ENCODE measurements at regions not wholly inside any gene's neighbourhood (a gene's known extent, or its start where the extent isn't known, plus 50 kb on each side); places are given as distances from the start of the nearest gene placed in this dataset.

DNA sequence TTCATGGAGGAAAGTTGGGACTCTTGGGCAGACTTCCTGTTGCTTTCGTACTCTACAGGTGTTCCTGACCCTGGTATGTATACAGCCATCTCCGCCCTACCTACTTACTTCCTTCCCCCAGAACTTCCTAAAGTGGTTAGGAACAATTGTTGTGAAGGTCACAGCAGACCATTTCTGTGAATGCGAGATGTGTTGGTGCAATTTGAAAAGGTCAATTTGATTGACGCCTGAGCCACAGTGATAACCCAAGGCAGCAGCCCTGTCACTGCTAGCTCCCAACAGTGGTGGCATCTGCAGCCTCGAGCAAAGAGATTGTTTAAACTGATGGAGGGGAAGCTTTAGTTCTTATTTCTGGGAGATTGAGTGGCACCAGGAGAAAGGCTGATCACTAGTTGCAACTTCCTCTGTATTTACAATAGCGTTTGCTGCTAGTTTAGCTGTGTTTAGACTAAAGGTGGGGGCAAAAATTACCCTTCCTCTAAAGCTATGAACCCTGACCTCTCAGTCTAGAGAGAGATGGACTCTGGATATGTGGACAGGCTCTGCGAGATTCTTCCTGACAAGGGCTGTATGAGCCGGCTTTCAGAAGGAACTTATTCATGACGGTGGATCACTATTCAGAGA lies 78.3 kb upstream of the MAP4K3 start:
- no peak for DNase-seq

DNA sequence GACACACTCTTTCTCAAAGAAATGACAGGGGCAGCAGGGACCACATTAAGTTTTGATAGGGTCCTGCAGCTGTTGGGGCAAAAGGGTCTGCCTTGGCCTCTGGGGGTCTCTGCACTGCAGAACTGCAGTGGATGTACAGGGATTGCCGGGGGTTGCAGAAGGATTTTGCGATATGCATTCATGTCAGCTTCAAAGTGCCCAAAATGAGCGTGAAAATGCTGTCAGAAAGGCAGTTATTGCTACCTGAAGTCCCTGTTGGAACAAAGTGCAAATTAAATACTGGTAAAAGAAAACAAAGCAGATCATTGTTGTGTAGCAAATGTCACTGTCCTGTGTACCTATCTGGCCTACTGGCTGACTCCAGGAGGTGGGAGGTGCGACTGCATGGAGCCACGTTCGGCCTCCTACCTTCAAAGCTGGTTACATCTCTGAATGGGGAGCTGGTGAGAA lies 78.8 kb upstream of the MAP4K3 start:
- DNase-seq, result no peak

DNA sequence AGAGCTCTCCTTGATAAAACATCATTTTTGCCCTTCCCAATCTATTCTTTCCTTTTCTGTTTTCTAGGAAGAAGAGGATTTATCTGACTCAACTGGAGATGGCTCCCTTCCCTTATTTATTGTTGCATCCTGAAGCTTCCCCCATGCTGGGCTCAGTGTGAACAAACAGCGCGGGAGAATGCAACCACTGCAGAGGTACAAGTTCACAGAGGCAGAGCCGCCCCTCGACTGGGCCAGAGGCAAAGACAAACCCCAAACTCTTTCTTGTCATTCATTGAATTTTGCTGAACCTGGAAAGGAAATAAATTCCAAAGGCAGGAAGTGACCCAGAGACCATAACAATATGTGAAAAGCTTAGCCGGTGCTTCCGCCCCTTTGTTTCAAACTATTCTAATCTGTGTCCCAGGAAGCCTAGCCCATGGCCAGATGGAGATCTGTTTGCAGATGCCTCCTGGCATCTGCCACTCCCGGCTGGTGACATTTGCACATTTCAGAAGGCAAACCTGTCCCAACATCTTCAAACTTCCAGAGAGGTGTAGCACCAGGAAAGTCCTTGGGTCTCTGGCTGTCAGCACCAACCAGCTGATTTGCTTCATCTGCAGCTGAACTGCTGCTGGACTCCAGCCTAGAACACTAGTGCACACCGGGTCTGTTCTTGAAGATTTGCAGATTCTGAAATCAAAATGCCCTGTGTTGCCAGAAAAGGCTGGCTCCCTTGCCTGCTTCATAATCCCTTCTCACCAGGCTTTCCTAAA lies 79.4 kb upstream of the MAP4K3 start:
- no peak for DNase-seq

DNA sequence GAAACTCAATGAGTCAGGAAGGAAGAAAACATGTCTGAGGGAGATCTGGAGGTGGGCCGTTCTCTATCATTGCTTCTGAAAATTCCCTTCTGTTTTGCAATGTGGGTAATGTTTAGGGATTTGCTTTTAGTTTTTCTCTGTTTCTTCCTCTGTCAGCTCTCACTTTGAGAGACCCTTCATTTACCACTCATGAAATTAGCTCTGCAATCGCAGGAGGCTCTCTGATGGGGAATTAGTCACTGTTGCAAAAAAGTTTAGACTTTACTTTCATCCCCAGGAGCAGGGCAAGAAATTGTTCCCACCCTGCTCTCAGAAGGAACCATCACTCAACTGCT lies 80.0 kb upstream of the MAP4K3 start:
- no peak for DNase-seq

GRCh38 chr2:39517622-39518021 lies 80.5 kb upstream of the MAP4K3 start:
- no peak for DNase-seq

DNA sequence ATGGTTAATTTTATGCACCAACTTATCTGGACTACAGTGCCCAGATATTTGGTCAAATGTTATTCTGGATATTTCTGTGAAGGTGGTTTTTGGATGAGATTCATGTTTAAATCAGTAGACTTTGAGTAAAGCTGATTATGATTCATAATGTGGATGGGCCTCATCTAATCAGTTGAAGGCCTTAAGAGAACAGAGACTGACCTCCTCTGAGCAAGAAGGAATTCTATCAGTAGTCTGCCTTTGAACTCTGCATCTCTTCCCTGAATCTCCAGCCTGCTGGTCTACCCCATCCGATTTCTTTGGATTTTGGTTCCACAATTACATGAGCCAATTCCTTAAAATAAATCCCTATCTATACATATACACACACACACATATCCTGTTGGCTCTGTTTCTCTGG lies 82.8 kb upstream of the MAP4K3 start:
- no peak for DNase-seq

DNA sequence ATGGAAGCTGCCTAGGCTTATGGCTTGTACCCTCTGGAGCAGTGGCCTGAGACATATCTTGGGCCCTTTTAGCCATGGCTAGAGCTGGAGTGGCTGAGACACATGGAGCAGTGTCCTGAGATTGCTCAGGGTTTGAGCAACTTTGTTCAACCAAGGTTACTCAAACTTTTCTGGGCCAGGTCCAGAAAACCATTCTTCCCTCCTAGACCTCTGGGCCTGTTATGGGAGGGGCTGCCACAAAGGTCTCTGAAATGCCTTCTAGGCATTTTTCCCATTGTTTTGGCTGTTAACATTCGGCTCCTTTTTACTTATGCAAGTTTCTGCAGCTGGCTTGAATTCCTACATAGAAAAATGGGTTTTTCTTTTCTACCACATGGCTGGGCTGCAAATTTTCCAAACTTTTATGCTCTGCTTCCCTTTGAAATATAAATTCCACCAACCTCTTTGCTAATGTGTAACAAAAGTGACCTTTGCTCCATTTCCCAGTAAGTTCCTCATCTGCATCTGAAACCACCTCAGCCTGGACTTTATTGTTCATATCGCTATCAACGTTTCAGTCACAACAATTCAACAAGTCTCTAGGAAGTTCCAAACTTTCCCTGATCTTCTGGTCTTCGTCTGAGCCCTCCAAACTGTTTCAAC lies 84.9 kb upstream of the MAP4K3 start:
- no peak for DNase-seq

GRCh38 chr2:39522518-39522877 lies 85.4 kb upstream of the MAP4K3 start:
- DNase-seq, result no peak

DNA sequence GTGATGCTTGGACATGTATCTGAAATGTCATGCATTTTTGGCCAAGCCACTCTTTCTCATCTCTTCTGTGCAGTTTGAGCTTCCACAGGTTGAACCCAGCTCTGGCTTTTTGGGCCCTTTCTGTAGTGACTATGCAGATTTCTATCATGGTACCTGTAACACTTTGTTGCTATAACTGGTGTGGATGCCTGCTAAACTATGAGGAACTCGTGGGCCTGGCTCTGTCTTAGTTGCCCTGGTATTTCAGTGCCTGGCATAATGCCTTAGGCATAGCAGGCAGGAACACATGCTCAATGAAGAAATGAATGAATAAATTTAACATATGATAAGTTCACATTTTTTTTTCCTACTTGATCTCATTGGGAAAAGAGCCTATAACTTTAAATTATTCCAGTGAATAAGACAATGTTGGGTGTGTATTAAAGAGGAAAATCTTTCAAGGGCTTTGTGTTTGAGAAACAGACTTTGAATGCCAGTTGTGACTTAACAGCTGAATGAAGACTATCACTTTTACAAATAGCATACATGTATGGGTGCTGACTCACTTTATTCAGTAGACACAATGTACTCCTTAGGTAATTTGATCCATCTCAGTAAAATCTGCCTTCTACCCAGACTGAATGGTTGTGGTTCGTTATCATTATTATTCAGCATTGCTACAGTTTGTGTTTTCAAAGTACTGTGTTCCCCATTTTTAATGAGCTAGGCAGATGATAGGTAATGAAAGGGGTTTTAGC lies 86.4 kb upstream of the MAP4K3 start:
- DNase-seq, result no peak

GRCh38 chr2:39524061-39524460 lies 87.0 kb upstream of the MAP4K3 start:
- no peak for DNase-seq

DNA sequence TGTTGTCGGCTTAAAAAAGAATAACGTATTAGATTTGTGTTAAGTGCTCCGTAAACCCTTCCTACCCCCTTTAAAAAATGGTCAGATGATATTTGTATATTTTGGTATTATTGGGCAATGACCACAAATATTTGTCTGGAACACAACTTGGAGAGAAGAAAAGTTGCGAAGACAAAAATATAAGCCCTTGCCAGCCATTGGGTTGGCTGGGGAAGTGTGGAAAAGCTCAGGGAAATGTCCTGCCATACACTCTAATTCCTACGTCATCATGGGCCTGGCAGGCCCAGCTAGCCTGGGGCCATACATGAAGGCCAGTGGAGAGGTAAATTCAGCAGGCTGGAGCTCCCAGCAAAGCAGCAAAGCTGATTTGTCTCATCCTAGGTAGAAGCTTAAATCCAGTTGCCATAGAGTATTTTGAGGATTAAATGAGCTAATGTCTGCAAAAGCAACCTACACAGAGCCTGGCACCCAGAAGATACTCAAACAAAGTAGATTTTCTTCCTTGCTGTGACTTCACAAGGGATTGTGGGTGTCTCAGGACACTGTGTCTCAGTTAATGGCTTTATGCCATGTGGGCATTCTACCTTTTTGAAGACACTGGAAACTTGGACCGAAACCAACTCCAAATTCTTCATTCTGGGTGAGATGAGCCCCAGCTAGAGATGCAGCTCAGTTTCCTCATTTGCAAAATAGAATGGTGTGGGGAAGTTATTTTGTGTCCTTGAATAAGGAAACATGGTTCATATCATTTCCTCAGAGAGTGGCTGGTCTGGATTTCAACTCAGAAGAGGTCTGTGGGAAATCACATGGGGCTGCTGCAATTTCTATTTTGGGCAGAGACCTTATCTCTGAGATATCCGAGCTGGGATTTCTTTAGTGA lies 87.9 kb upstream of the MAP4K3 start:
- DNase-seq, result no peak

DNA sequence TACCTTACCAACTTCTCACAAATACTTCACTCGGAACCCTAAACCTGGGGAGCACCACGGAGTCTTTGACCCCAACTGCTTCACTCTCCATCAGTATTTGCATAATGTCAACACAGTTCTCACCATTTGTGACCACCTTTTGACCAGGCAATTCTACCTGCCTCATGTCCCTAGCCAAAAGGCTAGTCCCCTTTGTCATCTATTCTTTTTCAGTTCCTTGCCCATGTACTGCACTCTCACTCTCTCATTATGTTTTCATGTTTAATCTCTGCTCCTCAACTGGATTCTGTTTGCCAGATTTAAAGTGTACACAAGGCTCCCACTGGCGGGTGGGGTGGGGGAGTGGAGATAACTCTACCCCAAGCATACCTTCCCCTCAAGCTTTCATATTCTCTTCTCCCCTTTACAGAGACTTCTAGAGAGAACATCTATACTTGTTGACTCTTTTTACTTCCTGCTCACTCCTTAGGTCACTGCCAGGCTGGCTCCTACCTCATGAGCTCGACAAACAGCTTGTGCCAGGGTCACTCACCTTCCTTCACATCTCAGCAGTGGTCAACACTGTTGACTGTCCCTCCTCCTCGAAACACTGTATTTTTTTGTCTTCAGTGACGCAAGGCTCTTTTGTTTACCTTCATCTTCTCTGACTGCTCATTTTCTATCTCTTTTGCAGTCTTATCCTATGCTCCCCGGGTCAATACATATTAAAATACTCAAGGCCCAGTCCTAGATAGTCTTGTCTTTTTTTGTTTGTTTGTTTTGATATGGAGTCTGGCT lies 88.7 kb upstream of the MAP4K3 start:
- no peak for DNase-seq

- DNase-seq, result no peak
Measured at GRCh38 chr2:39528701-39529100, 91.6 kb upstream of the MAP4K3 start.

GRCh38 chr2:39529836-39530235 lies 92.8 kb upstream of the MAP4K3 start:
- DNase-seq, result no peak

DNA sequence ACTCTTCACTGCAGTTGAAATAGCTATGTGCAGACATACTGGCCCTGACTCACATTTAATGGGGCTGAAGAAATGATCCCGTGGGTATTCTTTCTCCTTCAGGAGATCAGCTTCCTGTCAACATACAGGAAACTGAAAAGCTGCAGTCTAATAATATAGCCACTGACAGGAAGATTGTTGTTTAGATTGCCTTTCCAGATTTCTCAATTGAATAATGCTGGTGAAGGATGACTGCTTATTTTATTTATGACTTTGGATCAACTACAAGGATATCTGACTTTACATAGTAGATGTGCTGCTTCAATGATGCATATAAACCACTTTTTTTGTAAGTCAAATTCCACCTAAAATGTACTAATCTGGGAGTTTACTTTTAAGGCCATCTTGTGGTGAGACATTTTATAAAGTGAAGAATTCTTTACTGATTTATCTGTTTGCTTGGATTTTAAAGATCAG lies 93.4 kb upstream of the MAP4K3 start:
- no peak for DNase-seq

- DNase-seq, result no peak
Measured at GRCh38 chr2:39531220-39531777, 94.2 kb upstream of the MAP4K3 start.

- DNase-seq, result no peak
Measured at GRCh38 chr2:39532933-39533332, 95.8 kb upstream of the MAP4K3 start.

DNA sequence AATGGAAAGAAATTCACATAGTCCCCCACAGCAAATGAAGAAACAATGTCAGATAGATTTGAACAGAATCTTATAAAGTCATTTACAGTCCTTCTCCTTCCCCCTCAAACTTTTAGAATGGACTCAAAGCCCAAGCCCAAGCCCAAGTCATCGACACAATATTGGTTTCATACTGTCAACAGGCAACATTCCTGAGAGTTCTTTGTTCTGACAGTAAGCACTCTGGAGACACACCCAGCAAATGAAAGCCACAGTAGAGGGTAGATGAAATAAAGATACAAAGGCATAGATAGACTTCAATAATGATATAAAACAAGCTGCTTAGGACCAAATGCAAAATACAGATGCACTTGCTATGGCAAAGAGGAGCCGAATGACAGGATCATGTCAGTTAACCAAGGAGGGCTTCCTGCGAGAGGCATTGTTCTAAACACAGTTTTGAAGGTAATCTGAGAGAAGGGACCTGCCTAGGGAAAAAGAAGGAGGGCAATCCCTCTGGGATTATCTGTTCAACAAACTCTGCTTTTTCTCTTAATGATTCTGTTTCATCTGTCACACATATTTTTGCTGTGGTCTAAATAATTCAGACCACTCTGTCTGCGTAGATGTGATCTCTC lies 97.1 kb upstream of the MAP4K3 start:
- DNase-seq, result no peak

DNA sequence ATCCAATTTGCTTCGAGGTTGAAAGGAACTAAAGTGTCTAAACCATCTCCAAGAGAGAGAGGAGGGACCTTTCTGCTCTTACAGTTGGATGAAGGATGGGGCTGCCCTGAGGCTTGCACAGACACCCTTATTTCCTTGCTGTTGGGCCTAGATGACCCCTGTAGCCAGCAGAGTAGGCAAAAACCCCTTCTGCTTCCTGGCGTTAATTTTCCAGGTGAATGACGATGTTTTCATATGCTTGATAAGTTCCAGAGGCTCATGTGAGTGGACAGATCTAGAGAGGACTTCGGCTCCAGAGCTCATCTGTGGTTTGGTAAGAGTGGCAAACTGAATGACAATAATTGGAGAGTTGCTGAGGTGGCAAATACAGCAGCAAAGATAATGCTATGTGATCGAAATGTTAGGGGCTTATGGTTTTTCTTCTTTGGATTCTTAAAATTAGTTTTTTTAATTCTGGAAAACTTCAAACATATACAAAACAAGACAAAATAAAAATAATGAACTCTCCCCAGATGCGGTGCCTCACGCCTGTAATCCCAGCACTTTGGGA lies 98.6 kb upstream of the MAP4K3 start:
- no peak for DNase-seq

GRCh38 chr2:39537150-39537549 lies 100.1 kb upstream of the MAP4K3 start:
- no peak for DNase-seq

GRCh38 chr2:39538718-39539117 lies 101.6 kb upstream of the MAP4K3 start:
- no peak for DNase-seq

All from activated naive CD4-positive, alpha-beta T cell treated with anti-CD3 and anti-CD28 coated beads, Interleukin-2, amount 50 U/mL, for 16 hours (primary cell).